A549 (cell line): ENCODE measurements at regions not wholly inside any gene's neighbourhood (a gene's known extent, or its start where the extent isn't known, plus 50 kb on each side); places are given as distances from the start of the nearest gene placed in this dataset.

Source experiments
- ATAC-seq, 2 experiments: fragments of 200-7000 bp in 1 of 2; fragments of >200 bp in 1 of 2; cut with Nextera tagmentation in 1 of 2; cut with Tn5 transposase in 1 of 2; 3 replicates each; pipeline versions ENCODE4 v1.8.0 to v1.9.1; 2018 to 2020; ENCODE audit warnings: mild to moderate bottlenecking in 1 of 2, moderate library complexity in 1 of 2
- CTCF ChIA-PET: fragments of 300-600 bp; sonication (Branson Sonifier 250); formaldehyde crosslinking; extraction: SDS; loops from one replicate; lab custom pipeline; 2021; ENCODE audit warnings: antibody characterized with exemption, inconsistent platforms; lab: Yijun Ruan, JAX
- POLR2A ChIA-PET: fragments of 350-600 bp; formaldehyde crosslinking; extraction: SDS; loops from one replicate; lab custom pipeline; 2021; ENCODE audit warnings: antibody characterized with exemption, inconsistent platforms; lab: Yijun Ruan, JAX
- DNase-seq, 2 experiments: peaks; one replicate each; pipeline versions ENCODE4 v3.0.0 to v3.0.0-alpha.2; 2011 to 2016; ENCODE audit warnings: low read depth in 1 of 2, low spot score in 1 of 2
- FAIRE-seq: peaks from 2 replicates; lab custom pipeline; 2011; peaks lifted over from hg19 to GRCh38; lab: Jason Lieb, UNC
- H3K27ac ChIP-seq, 2 experiments: fragments of >200 bp; sonication (Bioruptor Twin); formaldehyde crosslinking; 3 replicates each; pipeline ENCODE4 v1.5.1; 2016 to 2017
- H3K4me1 ChIP-seq: fragments of >200 bp; sonication (Bioruptor Twin); formaldehyde crosslinking; 3 replicates; pipeline ENCODE4 v1.6.1; 2016
- H3K4me2 ChIP-seq: fragments of >200 bp; sonication (Bioruptor Twin); formaldehyde crosslinking; 3 replicates; pipeline ENCODE4 v1.6.1; 2016
- H3K4me3 ChIP-seq: fragments of >200 bp; sonication (Bioruptor Twin); formaldehyde crosslinking; 3 replicates; pipeline ENCODE4 v1.5.1; 2016
- H3K9me3 ChIP-seq: fragments of >200 bp; sonication (Bioruptor Twin); formaldehyde crosslinking; 3 replicates; pipeline ENCODE4 v1.6.1; 2016
- CBX8 ChIP-seq: fragments of 200-600 bp; sonication (generic); IDR thresholded peaks from 2 replicates; pipeline ENCODE4 v1.6.1; 2016
- CEBPB ChIP-seq, 2 experiments: fragments of >200 bp in 1 of 2; sonication (Bioruptor Twin) in 1 of 2; formaldehyde crosslinking in 1 of 2; IDR thresholded peaks; 2 replicates each; pipeline ENCODE4 v1.6.1; 2012 to 2016
- ELK1 ChIP-seq: fragments of 150-350 bp; IDR thresholded peaks from 2 replicates; pipeline ENCODE4 v1.6.1; 2014; ENCODE audit warnings: low read depth, mild to moderate bottlenecking, low read length
- FOSL2 ChIP-seq, 2 experiments: fragments of 450-650 bp in 1 of 2; fragments of >200 bp in 1 of 2; sonication (Bioruptor Twin) in 1 of 2; formaldehyde crosslinking; IDR thresholded peaks; 2 replicates each; pipeline versions ENCODE4 v1.5.0 to v1.6.1; 2016 to 2020; ENCODE audit warnings: mild to moderate bottlenecking in 1 of 2, moderate library complexity in 1 of 2
- HDAC2 ChIP-seq: fragments of 200-600 bp; sonication (generic); IDR thresholded peaks from 2 replicates; pipeline ENCODE4 v1.6.1; 2016
- HES2 ChIP-seq: fragments of >200 bp; sonication (Bioruptor Twin); formaldehyde crosslinking; IDR thresholded peaks from 2 replicates; pipeline ENCODE4 v1.6.1; 2016
- HEYL ChIP-seq: fragments of 250-450 bp; sonication (Bioruptor Pico); IDR thresholded peaks from 2 replicates; pipeline ENCODE4 v1.8.0; 2021; ENCODE audit warnings: mild to moderate bottlenecking, moderate library complexity
- HOXA7 ChIP-seq: fragments of 250-450 bp; sonication (Bioruptor Pico); IDR thresholded peaks from 2 replicates; pipeline ENCODE4 v1.5.0; 2020; ENCODE audit warnings: mild to moderate bottlenecking, moderate library complexity
- JUNB ChIP-seq: fragments of >200 bp; sonication (Bioruptor Twin); formaldehyde crosslinking; IDR thresholded peaks from 2 replicates; pipeline ENCODE4 v1.6.1; 2016
- MAFK ChIP-seq: fragments of 450-650 bp; IDR thresholded peaks from 2 replicates; pipeline ENCODE4 v1.6.1; 2014; ENCODE audit not compliant: partially characterized antibody
- MYC ChIP-seq: IDR thresholded peaks from 2 replicates; pipeline ENCODE4 v1.6.1; 2012; ENCODE audit warnings: mild to moderate bottlenecking, inconsistent platforms, low read length, improper control_type of control experiment, borderline replicate concordance
- PHF8 ChIP-seq: fragments of 200-600 bp; sonication (generic); IDR thresholded peaks from 2 replicates; pipeline ENCODE4 v1.6.1; 2016; ENCODE audit warnings: low read depth, mild to moderate bottlenecking, antibody characterized with exemption, moderate library complexity, borderline replicate concordance
- POLR2A ChIP-seq: IDR thresholded peaks from 2 replicates; pipeline ENCODE4 v1.6.1; 2012; ENCODE audit warnings: mild to moderate bottlenecking, low read length
- RARB ChIP-seq: fragments of 250-450 bp; sonication (Bioruptor Pico); IDR thresholded peaks from 2 replicates; pipeline ENCODE4 v1.8.0; 2021; ENCODE audit warnings: mild to moderate bottlenecking, moderate library complexity
- RCOR1 ChIP-seq: fragments of 150-350 bp; IDR thresholded peaks from 2 replicates; pipeline ENCODE4 v1.6.1; 2014; ENCODE audit warnings: antibody characterized with exemption, low read length, low read depth
- REST ChIP-seq: fragments of 200-600 bp; sonication (generic); IDR thresholded peaks from 2 replicates; pipeline ENCODE4 v1.6.1; 2016; ENCODE audit warnings: antibody characterized with exemption, mild to moderate bottlenecking, moderate library complexity
- RNF2 ChIP-seq: fragments of 200-600 bp; sonication (generic); IDR thresholded peaks from 2 replicates; pipeline ENCODE4 v1.6.1; 2016; ENCODE audit warnings: low read depth, mild to moderate bottlenecking, antibody characterized with exemption, moderate library complexity, borderline replicate concordance
- SMC3 ChIP-seq: fragments of >200 bp; sonication (Bioruptor Twin); formaldehyde crosslinking; IDR thresholded peaks from 3 replicates; pipeline ENCODE4 v1.6.1; 2018; ENCODE audit warnings: inconsistent platforms
- TFCP2L1 ChIP-seq: fragments of 250-450 bp; sonication (Bioruptor Pico); IDR thresholded peaks from 2 replicates; pipeline ENCODE4 v1.5.0; 2021; ENCODE audit warnings: mild to moderate bottlenecking
- ZNF302 ChIP-seq: fragments of 250-450 bp; sonication (Bioruptor Pico); IDR thresholded peaks from 2 replicates; pipeline ENCODE4 v1.9.0; 2021; ENCODE audit warnings: inconsistent platforms, mild to moderate bottlenecking, moderate library complexity
- ZSCAN20 ChIP-seq: fragments of 250-450 bp; sonication (Bioruptor Pico); IDR thresholded peaks from 2 replicates; pipeline ENCODE4 v1.8.0; 2022; ENCODE audit warnings: mild to moderate bottlenecking, moderate library complexity
- WGBS: methylation state at CpG from one replicate; pipeline ENCODE4 v1.1.6; 2017; ENCODE audit errors: missing lambda C conversion rate; 5-methylcytosine and 5-hydroxymethylcytosine counted together
- TF ChIP-seq, protein P1 (sequence below): IDR thresholded peaks from 2 replicates; pipeline ENCODE4 v1.6.1; 2012

DNA sequence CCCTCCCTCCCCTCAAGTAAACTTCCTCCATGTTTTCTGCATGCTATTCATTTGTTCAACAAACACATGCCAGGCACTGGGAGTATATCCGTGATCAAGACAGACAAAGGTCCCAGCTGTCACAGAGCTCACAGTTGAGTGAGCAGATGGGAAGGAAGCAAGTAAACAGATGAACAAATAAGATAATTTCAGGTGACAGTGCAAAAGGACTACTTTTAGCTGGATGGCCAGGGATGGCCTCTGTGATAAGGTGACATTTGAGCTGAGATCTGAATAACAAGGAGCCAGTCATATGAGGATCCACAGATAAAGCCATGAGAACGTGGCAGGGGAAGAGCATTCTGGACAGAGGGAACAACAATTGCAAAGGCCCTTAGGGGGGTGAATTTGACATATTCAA is 121.7 kb upstream of the RAD23B start:
- DNase-seq (no peak), ATAC-seq (no peak)
- Histone ChIP-seq H3K4me3 (no peak overlapping the region), H3K4me1 (no peaks in the 10 kb centered on the region), H3K27ac (no peak overlapping the region)
- POLR2A ChIA-PET = no interaction called here
- TF ChIP-seq TFCP2L1 (CRISPR knock-in tag) (no peak), ZNF302 (CRISPR knock-in tag) (no peak), ELK1 (no peak), MAFK (no peak), ZSCAN20 (CRISPR knock-in tag) (no peak), JUNB (no peak), HDAC2 (no peak), POLR2A (no peak), REST (no peak), RARB (CRISPR knock-in tag) (no peak), CEBPB (IDR thresholded peaks at IDR 0.05) (no peak)
- TF ChIP-seq, all 56 proteins: peak for 0
- 2% methylated on average over 2 of the region's 2 CpGs for WGBS
- Histone ChIP-seq H3K9me3 (no peaks in the 10 kb centered on the region), H3K4me2 (no peak overlapping the region)
- CTCF ChIA-PET = interaction anchor here (1.2 to 2.1 kb wide), 3 partner anchors 11 to 101 kb away, joined by 3 to 7 read pairs (median 4); no protein-coding TSS in a partner anchor
- no peak for FAIRE-seq

DNA sequence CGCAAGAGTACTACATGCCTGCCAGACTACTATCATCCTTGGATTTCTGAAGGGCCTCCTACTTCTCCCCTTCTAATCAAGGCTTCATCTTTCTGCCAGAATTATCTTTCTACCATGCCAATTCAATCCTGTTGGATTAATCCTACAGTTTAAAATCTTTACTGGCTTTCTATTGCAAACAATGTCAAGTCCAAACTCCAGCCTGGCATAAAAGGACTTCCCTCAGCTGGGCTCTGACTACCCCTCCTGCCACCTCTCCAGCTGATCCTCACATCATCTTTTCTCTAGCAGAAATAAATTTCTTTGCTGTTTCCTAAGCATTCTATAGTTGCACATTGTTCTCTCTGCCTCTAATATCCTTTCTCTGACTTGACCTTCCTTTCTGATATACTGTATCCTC is 119.7 kb upstream of the RAD23B start:
- FAIRE-seq = no peak
- no peak for ATAC-seq
- Histone ChIP-seq H3K9me3 (no peaks in the 10 kb centered on the region), H3K27ac (no peak overlapping the region), H3K4me1 (no peaks in the 10 kb centered on the region), H3K4me3 (no peak overlapping the region), H3K4me2 (no peak overlapping the region)
- CTCF ChIA-PET = interaction anchor here (1.2 to 1.8 kb wide), 5 partner anchors 10 to 178 kb away, joined by 3 to 5 read pairs (median 4); no protein-coding TSS in a partner anchor
- POLR2A ChIA-PET = no interaction called here
- TF ChIP-seq, protein P1, sequence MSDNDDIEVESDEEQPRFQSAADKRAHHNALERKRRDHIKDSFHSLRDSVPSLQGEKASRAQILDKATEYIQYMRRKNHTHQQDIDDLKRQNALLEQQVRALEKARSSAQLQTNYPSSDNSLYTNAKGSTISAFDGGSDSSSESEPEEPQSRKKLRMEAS = no peak
- TF ChIP-seq REST (no peak), SMC3 (no peak), HOXA7 (no peak), CBX8 (no peak), PHF8 (no peak), HEYL (CRISPR knock-in tag) (no peak), RNF2 (no peak), MYC (no peak), HES2 (no peak), RCOR1 (no peak), FOSL2 (IDR thresholded peaks at IDR 0.05) (no peak), FOSL2 (CRISPR knock-in tag; IDR thresholded peaks at IDR 0.05) (no peak)
- 68% methylated on average over 1 of the region's 1 CpG for WGBS
- DNase-seq = no peak
